ENCODE measurements at regions not wholly inside any gene's neighbourhood (a gene's known extent, or its start where the extent isn't known, plus 50 kb on each side); places are given as distances from the start of the nearest gene placed in this dataset.

DNA sequence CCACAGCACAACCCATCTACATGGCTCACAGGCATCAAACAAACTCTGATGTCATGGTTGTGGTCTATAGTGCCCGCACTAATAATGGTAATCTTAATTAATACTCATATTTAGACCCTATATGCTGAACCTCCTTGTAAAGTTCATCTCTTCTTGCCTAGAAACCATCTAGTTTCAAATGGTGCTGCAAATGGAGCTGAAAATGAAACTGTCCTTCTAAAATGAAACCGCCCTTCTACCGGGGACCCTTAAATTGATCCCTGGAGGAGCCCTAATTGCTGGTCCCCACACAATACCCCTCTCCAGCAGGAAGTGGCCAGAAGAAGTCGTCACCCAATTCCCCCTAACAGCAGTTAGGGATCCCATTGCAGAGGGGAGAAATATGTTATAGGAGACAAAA is 612.6 kb downstream of the MRPL39 start:
- no peak for DNase-seq (ENCODE audit: low spot score)
- POLR2A ChIA-PET (ENCODE audit: low non-redundant PET): no interaction called here
- CTCF ChIA-PET: no interaction called here
- TF ChIP-seq, protein P1, sequence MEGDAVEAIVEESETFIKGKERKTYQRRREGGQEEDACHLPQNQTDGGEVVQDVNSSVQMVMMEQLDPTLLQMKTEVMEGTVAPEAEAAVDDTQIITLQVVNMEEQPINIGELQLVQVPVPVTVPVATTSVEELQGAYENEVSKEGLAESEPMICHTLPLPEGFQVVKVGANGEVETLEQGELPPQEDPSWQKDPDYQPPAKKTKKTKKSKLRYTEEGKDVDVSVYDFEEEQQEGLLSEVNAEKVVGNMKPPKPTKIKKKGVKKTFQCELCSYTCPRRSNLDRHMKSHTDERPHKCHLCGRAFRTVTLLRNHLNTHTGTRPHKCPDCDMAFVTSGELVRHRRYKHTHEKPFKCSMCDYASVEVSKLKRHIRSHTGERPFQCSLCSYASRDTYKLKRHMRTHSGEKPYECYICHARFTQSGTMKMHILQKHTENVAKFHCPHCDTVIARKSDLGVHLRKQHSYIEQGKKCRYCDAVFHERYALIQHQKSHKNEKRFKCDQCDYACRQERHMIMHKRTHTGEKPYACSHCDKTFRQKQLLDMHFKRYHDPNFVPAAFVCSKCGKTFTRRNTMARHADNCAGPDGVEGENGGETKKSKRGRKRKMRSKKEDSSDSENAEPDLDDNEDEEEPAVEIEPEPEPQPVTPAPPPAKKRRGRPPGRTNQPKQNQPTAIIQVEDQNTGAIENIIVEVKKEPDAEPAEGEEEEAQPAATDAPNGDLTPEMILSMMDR (conservative IDR thresholded peaks at IDR 0.05; ENCODE audit: low read depth): no peak
- H3K27ac ChIP-seq: no peak overlapping the region

DNA sequence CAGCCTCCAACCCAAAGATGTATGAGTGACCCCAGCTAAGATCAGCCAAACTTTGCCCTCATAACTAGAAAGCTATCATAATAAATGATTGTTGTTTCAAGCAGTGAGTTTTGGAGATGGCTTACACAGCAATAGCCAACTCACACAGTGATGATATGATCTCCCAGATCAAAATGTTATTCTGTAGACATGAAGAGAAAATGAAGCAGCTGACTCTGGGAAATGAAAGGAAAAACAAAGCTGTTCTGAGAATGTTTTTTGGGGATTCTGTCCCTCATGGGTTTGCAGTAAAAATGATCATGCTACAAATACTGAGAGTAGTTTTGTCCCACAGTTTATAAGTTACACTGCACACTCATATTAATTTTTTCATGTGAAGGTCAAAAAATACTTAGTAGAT is 617.8 kb downstream of the MRPL39 start:
- H3K27ac ChIP-seq: no peak overlapping the region
- CTCF ChIA-PET: no interaction called here
- POLR2A ChIA-PET (ENCODE audit: low non-redundant PET): no interaction called here
- TF ChIP-seq, protein P1 (conservative IDR thresholded peaks at IDR 0.05; ENCODE audit: low read depth): no peak
- DNase-seq (ENCODE audit: low spot score): no peak

DNA sequence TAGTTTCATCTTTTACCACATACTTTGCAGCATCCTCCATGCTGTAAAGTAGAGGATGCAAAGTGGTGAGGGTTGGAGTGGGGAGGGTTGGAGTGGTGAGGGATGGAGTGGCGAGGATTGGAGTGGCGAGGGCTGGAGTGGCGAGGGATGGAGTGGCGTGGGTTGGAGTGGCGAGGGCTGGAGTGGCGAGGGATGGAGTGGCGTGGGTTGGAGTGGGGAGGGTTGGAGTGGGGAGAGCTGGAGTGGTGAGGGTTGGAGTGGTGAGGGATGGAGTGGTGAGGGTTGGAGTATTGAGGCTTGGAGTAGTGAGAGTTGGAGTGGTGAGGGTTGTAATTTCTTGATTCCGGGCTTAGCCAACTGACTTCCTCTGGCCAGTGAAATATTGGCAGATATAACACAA is 618.3 kb downstream of the MRPL39 start:
- TF ChIP-seq, protein P1 (conservative IDR thresholded peaks at IDR 0.05; ENCODE audit: low read depth): no peak
- no peak for DNase-seq (ENCODE audit: low spot score)
- POLR2A ChIA-PET (ENCODE audit: low non-redundant PET): no interaction called here
- no peak overlapping the region for H3K27ac ChIP-seq
- CTCF ChIA-PET: no interaction called here

DNA sequence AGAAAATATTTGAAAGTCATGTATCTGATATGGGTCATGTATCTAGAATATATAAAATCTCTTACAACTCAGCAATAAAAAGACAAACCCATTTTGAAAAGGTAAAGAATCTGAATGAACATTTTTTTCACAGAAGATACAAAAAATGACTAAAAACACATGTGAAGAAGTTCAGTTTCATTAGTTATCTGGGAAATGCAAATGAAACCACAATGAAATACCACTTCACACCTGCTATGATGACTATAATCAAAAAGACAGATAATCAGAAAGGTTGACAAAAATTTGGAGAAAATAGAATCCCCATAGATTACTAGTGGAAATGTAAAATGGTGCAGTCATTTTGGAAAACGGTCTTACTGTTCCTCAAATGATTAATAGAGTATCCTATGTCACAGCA is 631.0 kb downstream of the MRPL39 start:
- ChIA-PET POLR2A (ENCODE audit: low non-redundant PET) (no interaction called here), CTCF (interaction anchor here (0.5 to 1.1 kb wide), 3 partner anchors 34 to 732 kb away, joined by 3 to 4 read pairs (median 3); no protein-coding TSS in a partner anchor)
- H3K27ac ChIP-seq: no peak overlapping the region
- no peak for DNase-seq (ENCODE audit: low spot score)
- TF ChIP-seq, protein P1 (conservative IDR thresholded peaks at IDR 0.05; ENCODE audit: low read depth): no peak

DNA sequence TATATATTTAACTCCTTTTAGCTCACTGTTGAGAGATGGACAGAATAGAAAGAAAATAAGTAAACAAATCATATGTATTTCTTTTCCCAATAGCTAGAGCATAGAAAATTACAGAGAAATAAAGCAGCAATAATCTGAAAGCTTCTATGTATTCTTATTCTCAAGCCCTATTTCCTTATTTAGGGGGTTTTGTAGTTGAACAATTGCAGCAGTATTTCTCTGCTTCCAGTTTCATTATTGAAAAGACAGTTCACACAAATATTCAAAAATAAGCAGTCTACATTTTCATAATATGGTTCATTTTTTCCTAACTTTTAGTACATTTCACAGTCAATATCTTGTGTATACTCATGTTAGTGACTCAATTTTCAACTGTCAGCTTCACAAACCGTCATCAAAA is 638.2 kb downstream of the MRPL39 start:
- TF ChIP-seq, protein P1 (conservative IDR thresholded peaks at IDR 0.05; ENCODE audit: low read depth): no peak
- no peak overlapping the region for H3K27ac ChIP-seq
- ChIA-PET POLR2A (ENCODE audit: low non-redundant PET) (no interaction called here), CTCF (interaction anchor here (0.6 kb wide), 1 partner anchor 1970 kb away, joined by 3 read pairs; no protein-coding TSS in a partner anchor)
- no peak for DNase-seq (ENCODE audit: low spot score)

DNA sequence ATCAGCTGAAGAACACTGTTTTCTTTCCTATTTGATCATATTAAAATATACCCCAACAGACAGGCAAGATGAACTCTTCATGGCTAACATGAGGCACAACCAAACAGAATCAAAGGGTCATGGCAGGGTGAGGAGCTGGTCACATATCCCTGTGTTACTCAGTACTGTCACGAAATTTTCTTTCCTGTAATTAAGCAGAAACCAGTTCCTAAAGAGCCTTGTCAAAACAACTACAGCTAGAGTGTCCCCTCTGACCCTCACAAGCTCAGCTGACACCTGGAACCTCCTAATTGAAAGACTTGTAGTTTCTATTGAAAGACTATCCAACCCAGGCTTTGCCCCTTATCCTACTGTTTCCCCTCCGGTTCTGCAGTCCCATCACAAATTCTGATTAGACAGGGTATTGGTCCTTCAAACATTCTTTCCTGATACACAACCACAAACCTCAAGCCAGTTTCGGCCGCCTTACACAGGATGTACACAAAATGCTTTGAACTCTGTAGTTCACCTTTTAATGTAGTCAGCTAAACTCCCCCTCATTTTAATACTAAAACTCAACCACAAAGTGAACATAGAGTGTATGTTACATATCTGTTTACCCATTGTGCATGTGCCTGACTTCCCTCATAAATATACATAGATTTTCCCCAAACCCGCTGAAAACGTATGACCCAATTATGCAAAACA is 651.9 kb downstream of the MRPL39 start:
- ChIA-PET POLR2A (ENCODE audit: low non-redundant PET) (no interaction called here), CTCF (interaction anchor here (0.6 kb wide), 1 partner anchor 491 kb away, joined by 3 read pairs; no protein-coding TSS in a partner anchor)
- no peak overlapping the region for H3K27ac ChIP-seq
- TF ChIP-seq, protein P1 (conservative IDR thresholded peaks at IDR 0.05; ENCODE audit: low read depth): no peak
- no peak for DNase-seq (ENCODE audit: low spot score)

All from RWPE1 (cell line).